ENCODE measurements at regions not wholly inside any gene's neighbourhood (a gene's known extent, or its start where the extent isn't known, plus 50 kb on each side); places are given as distances from the start of the nearest gene placed in this dataset.

GRCh38 chr1:189237008-189237407 lies 1240.7 kb downstream of the BRINP3 start:
- TF ChIP-seq EZH2 (optimal IDR thresholded peaks at IDR 0.05; ENCODE audit: low read depth, low read length) (no peak), CTCF (IDR thresholded peaks at IDR 0.05; ENCODE audit: low read length) (no peak), EZH2phosphoT487 (IDR thresholded peaks at IDR 0.05; ENCODE audit: low read length) (no peak)

Measured in MM.1S (cell line).